Cardiac muscle cell (in vitro differentiated cells and primary cell): ENCODE measurements at regions not wholly inside any gene's neighbourhood (a gene's known extent, or its start where the extent isn't known, plus 50 kb on each side); places are given as distances from the start of the nearest gene placed in this dataset.

Experiments used
- DNase-seq, 2 donors: peaks; one replicate each; pipeline versions ENCODE4 v3.0.0 to v3.0.0-alpha.2; 2010 to 2017; ENCODE audit warnings: low read depth in 1 of 2, low spot score in 1 of 2
- H3K27ac ChIP-seq: fragments of 200-600 bp; sonication (generic); 2 replicates; pipeline ENCODE4 v1.5.1; 2016
- H3K27me3 ChIP-seq: fragments of 200-600 bp; sonication (generic); 2 replicates; pipeline ENCODE4 v1.6.0; 2016; ENCODE audit warnings: control low read depth
- H3K36me3 ChIP-seq: fragments of 200-600 bp; sonication (generic); 2 replicates; pipeline ENCODE4 v1.5.1; 2016; ENCODE audit warnings: control low read depth
- H3K4me1 ChIP-seq: fragments of 200-600 bp; sonication (generic); 2 replicates; pipeline ENCODE4 v1.8.1; 2017; ENCODE audit warnings: low read depth, mild to moderate bottlenecking, mixed run types
- H3K4me3 ChIP-seq: fragments of 200-600 bp; sonication (generic); 2 replicates; pipeline ENCODE4 v1.5.1; 2016; ENCODE audit warnings: mild to moderate bottlenecking
- H3K9me3 ChIP-seq: fragments of 200-600 bp; sonication (generic); 2 replicates; pipeline ENCODE4 v1.5.1; 2017; ENCODE audit warnings: low read depth, mild to moderate bottlenecking, control low read depth
- TF ChIP-seq, protein P1 (sequence below): IDR thresholded peaks from 2 replicates; pipeline ENCODE4 v1.5.1; 2012; ENCODE audit warnings: low read depth, mild to moderate bottlenecking, low read length

DNA sequence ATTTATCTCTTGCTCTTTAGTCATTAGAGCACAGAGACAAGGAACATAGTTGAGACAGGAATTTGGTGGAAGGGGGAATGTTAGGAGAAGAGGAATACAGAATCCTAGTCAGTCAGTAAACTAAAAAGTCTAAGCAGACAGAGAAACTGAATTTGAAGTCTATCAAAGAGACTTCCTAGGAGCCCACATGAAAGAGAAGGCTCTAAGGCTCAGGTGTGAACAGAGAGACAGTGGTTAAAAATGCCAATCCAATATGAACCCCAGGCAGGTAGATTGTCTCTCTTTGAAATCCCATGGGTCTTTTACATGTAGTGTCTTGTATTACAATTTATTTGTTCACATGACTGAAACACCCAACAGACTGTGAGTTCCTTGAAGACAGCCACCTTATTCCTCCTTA, 77.8 kb upstream of the NFKB1 start:
- Histone ChIP-seq H3K9me3 (no peaks in the 10 kb centered on the region), H3K36me3 (no peaks in the 10 kb centered on the region), H3K27me3 (no peaks in the 10 kb centered on the region), H3K27ac (no peak overlapping the region), H3K4me1 (no peaks in the 10 kb centered on the region), H3K4me3 (no peak overlapping the region)
- DNase-seq: no peak
- TF ChIP-seq, protein P1, sequence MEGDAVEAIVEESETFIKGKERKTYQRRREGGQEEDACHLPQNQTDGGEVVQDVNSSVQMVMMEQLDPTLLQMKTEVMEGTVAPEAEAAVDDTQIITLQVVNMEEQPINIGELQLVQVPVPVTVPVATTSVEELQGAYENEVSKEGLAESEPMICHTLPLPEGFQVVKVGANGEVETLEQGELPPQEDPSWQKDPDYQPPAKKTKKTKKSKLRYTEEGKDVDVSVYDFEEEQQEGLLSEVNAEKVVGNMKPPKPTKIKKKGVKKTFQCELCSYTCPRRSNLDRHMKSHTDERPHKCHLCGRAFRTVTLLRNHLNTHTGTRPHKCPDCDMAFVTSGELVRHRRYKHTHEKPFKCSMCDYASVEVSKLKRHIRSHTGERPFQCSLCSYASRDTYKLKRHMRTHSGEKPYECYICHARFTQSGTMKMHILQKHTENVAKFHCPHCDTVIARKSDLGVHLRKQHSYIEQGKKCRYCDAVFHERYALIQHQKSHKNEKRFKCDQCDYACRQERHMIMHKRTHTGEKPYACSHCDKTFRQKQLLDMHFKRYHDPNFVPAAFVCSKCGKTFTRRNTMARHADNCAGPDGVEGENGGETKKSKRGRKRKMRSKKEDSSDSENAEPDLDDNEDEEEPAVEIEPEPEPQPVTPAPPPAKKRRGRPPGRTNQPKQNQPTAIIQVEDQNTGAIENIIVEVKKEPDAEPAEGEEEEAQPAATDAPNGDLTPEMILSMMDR: no peak

DNA sequence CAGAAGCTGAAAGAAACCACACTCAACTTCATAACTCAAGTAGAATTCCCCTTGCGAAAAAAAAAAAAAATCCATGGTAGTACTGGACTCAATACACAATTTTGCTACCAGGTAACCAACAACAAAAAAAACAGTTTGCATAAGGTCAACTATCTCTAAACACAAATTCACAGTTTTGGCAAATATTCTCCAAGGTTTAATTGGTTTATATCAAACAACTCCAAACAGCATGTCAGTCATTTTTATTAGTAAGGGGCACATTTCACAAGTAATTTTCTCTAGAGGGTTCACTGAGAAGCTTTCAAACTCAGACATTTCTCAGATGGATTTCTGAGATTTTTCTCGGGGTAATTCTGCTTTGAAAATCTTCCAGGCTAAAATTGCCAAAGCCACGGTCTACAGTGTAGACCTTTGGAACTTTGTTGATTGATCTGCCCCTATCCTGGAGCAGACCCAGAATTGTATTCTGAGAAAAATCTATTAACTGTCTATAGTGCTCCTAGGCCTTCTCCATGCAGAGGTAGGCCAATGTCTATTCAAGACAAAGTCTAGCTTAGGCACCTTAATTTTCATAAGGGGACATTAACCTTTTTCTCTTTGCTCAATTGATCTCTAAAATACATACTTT, 73.7 kb upstream of the NFKB1 start:
- no peak for DNase-seq
- H3K4me3 ChIP-seq: no peak overlapping the region
- H3K4me1 ChIP-seq: no peaks in the 10 kb centered on the region
- TF ChIP-seq, protein P1: no peak
- no peaks in the 10 kb centered on the region for H3K36me3 ChIP-seq
- H3K9me3 ChIP-seq: no peaks in the 10 kb centered on the region
- H3K27me3 ChIP-seq: no peaks in the 10 kb centered on the region
- H3K27ac ChIP-seq: no peak overlapping the region

DNA sequence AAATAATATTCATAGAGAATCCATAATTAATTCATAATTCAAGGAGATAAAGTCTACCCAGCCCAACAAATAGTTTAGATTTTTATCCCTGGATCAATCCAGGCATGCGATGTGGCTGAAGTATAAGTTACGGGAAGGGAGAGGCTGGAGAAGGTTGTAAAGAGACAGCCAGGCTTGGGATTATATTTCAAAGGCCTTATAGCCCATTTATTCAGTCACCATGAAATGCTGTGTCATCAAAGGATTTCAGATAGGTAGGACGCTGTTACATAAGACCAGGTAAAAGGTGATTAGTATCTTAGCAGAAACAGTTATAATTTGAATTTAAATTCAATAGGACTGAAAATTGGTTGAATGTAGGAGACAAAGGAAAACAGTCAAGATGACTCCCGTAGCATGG, 73.0 kb upstream of the NFKB1 start:
- no peak overlapping the region for H3K27ac ChIP-seq
- TF ChIP-seq, protein P1: no peak
- no peaks in the 10 kb centered on the region for H3K36me3 ChIP-seq
- no peak for DNase-seq
- no peaks in the 10 kb centered on the region for H3K4me1 ChIP-seq
- no peak overlapping the region for H3K4me3 ChIP-seq
- no peaks in the 10 kb centered on the region for H3K9me3 ChIP-seq
- no peaks in the 10 kb centered on the region for H3K27me3 ChIP-seq

DNA sequence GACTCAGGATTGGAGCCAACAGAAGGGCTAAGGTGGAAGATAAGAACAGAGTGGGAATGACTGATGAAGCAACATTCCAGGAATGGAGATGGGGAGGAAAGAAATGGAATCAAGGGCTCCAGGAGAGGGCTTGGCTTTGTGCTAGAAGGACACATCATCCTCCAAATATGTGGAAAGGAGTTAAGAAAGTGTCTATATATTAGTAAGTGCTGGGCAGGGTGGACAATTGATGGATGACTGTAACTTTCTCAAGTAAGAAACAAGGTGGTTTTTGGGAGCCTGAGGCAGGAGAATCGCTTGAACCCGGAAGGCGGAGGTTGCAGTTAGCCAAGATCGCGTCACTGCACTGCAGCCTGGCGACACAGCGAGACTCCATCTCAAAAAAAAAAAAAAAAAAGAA, 71.6 kb upstream of the NFKB1 start:
- TF ChIP-seq, protein P1: no peak
- H3K36me3 ChIP-seq: no peaks in the 10 kb centered on the region
- DNase-seq: peak in 1 of 2 donors; percentile 82
- no peak overlapping the region for H3K4me3 ChIP-seq
- no peaks in the 10 kb centered on the region for H3K9me3 ChIP-seq
- no peaks in the 10 kb centered on the region for H3K27me3 ChIP-seq
- H3K4me1 ChIP-seq: no peaks in the 10 kb centered on the region
- no peak overlapping the region for H3K27ac ChIP-seq

DNA sequence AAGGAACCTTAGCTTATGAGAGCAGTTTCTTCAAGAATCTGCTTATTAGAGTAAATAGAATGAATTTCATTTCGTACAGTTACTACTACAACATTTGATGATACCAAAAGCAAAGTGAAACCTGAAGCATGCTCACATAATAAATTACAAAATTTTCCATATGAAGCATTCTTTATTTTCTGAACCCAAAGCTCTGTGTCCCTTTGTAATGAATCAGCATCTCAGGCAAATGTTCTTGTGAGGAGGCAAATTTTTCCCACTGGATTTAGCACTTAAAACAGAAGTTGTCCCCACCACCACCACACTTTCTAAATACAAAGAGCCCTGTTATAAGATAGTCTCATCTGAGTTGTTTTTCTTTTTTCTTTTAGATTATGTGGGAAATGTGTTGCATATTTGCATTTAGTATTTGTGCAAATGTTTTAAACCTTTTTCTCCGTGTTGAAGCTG, 70.7 kb upstream of the NFKB1 start:
- Histone ChIP-seq H3K36me3 (no peaks in the 10 kb centered on the region), H3K27me3 (no peaks in the 10 kb centered on the region), H3K4me1 (no peaks in the 10 kb centered on the region), H3K4me3 (peak overlapping the region; percentile 43), H3K9me3 (no peaks in the 10 kb centered on the region), H3K27ac (no peak overlapping the region)
- peak in 1 of 2 donors; percentile 39 for DNase-seq
- TF ChIP-seq, protein P1: no peak
